Osteoblast (primary cell): ENCODE measurements at regions not wholly inside any gene's neighbourhood (a gene's known extent, or its start where the extent isn't known, plus 50 kb on each side); places are given as distances from the start of the nearest gene placed in this dataset.

Source experiments
- DNase-seq: peaks from one replicate; pipeline ENCODE4 v3.0.0; 2011; ENCODE audit warnings: low spot score, mixed read lengths; ENCODE audit not compliant: insufficient read length; ENCODE audit errors: missing footprints
- H2AFZ ChIP-seq: 2 replicates; pipeline ENCODE4 v1.6.0; 2011; ENCODE audit warnings: mild to moderate bottlenecking, low read length
- H3K27ac ChIP-seq: 2 replicates; pipeline ENCODE4 v1.5.1; 2011; ENCODE audit warnings: mild to moderate bottlenecking, low read depth, low read length, moderate library complexity
- H3K27me3 ChIP-seq: 2 replicates; pipeline ENCODE4 v1.6.0; 2012; ENCODE audit warnings: mild to moderate bottlenecking, control low read depth, inconsistent platforms, low read length, moderate library complexity; ENCODE audit not compliant: insufficient read depth
- H3K36me3 ChIP-seq: 2 replicates; pipeline ENCODE4 v1.5.1; 2011; ENCODE audit warnings: mild to moderate bottlenecking, low read length, control low read depth, moderate library complexity; ENCODE audit not compliant: insufficient read depth
- H3K4me1 ChIP-seq: 2 replicates; pipeline ENCODE4 v1.5.1; 2011; ENCODE audit warnings: mild to moderate bottlenecking, low read length, control low read depth, moderate library complexity; ENCODE audit not compliant: insufficient read depth
- H3K4me2 ChIP-seq: 2 replicates; pipeline ENCODE4 v1.6.0; 2011; ENCODE audit warnings: mild to moderate bottlenecking, low read length; ENCODE audit not compliant: insufficient read depth
- H3K4me3 ChIP-seq: fragments of 200-600 bp; sonication (generic); 3 replicates; pipeline ENCODE4 v1.5.1; 2012; ENCODE audit warnings: mild to moderate bottlenecking, low read length, inconsistent platforms; ENCODE audit not compliant: insufficient read depth
- H3K79me2 ChIP-seq: 2 replicates; pipeline ENCODE4 v1.6.0; 2012; ENCODE audit warnings: mild to moderate bottlenecking, low read length, control low read depth, inconsistent platforms; ENCODE audit not compliant: insufficient read depth
- H3K9me3 ChIP-seq: 2 replicates; pipeline ENCODE4 v1.5.1; 2011; ENCODE audit warnings: low read depth, low read length, control low read depth
- H4K20me1 ChIP-seq: 2 replicates; pipeline ENCODE4 v1.6.0; 2012; ENCODE audit warnings: mild to moderate bottlenecking, low read length, control low read depth; ENCODE audit not compliant: insufficient read depth
- CTCF ChIP-seq: IDR thresholded peaks from 2 replicates; pipeline ENCODE4 v1.5.1; 2011; ENCODE audit warnings: mild to moderate bottlenecking, low read depth, low read length, moderate library complexity; ENCODE audit errors: extremely low read depth

- no peaks in the 10 kb centered on the region for H4K20me1 ChIP-seq
- H3K4me2 ChIP-seq, result no peak overlapping the region
- DNase-seq, result no peak
- no peaks in the 10 kb centered on the region for H3K9me3 ChIP-seq
- no peak overlapping the region for H2AFZ ChIP-seq
- H3K36me3 ChIP-seq, result no peaks in the 10 kb centered on the region
- H3K4me3 ChIP-seq, result no peak overlapping the region
- H3K27ac ChIP-seq, result no peak overlapping the region
- no peaks in the 10 kb centered on the region for H3K4me1 ChIP-seq
- H3K27me3 ChIP-seq, result no peaks in the 10 kb centered on the region
- no peak for TF ChIP-seq CTCF
- H3K79me2 ChIP-seq, result no peaks in the 10 kb centered on the region
These were observed 174.9 kb upstream of the RPL38 start for GRCh38 chr17:74028354-74029116.

- TF ChIP-seq CTCF, result no peak
- H3K9me3 ChIP-seq, result no peaks in the 10 kb centered on the region
- no peak for DNase-seq
These were observed 172.0 kb upstream of the RPL38 start for GRCh38 chr17:74031316-74032090.

GRCh38 chr17:74032222-74032621 lies 171.3 kb upstream of the RPL38 start:
- Histone ChIP-seq H3K36me3 (no peaks in the 10 kb centered on the region), H3K4me1 (no peaks in the 10 kb centered on the region), H3K27ac (no peak overlapping the region), H3K79me2 (no peaks in the 10 kb centered on the region), H3K4me2 (no peak overlapping the region), H3K27me3 (no peaks in the 10 kb centered on the region), H3K9me3 (no peaks in the 10 kb centered on the region), H4K20me1 (no peaks in the 10 kb centered on the region), H2AFZ (no peak overlapping the region), H3K4me3 (no peak overlapping the region)
- no peak for DNase-seq
- no peak for TF ChIP-seq CTCF

More at GRCh38 chr17:74031316-74032090, 172.0 kb upstream of the RPL38 start:
- H4K20me1 ChIP-seq, result no peaks in the 10 kb centered on the region
- no peak overlapping the region for H3K4me2 ChIP-seq
- no peaks in the 10 kb centered on the region for H3K36me3 ChIP-seq
- no peaks in the 10 kb centered on the region for H3K27me3 ChIP-seq
- no peaks in the 10 kb centered on the region for H3K4me1 ChIP-seq
- H3K79me2 ChIP-seq, result no peaks in the 10 kb centered on the region
- H3K27ac ChIP-seq, result no peak overlapping the region
- no peak overlapping the region for H2AFZ ChIP-seq
- H3K4me3 ChIP-seq, result no peak overlapping the region

GRCh38 chr17:74037320-74037719 lies 166.2 kb upstream of the RPL38 start:
- Histone ChIP-seq H3K79me2 (no peaks in the 10 kb centered on the region), H3K4me1 (peaks cover 2% of the 10 kb centered on the region), H4K20me1 (no peaks in the 10 kb centered on the region), H3K27ac (no peak overlapping the region), H3K4me3 (no peak overlapping the region), H3K27me3 (no peaks in the 10 kb centered on the region), H3K9me3 (no peaks in the 10 kb centered on the region), H3K36me3 (no peaks in the 10 kb centered on the region), H2AFZ (no peak overlapping the region), H3K4me2 (no peak overlapping the region)
- DNase-seq, result no peak
- TF ChIP-seq CTCF, result no peak
